Osteoblast (primary cell): ENCODE measurements at regions not wholly inside any gene's neighbourhood (a gene's known extent, or its start where the extent isn't known, plus 50 kb on each side); places are given as distances from the start of the nearest gene placed in this dataset.
"Not testable (repeated sequence)": the region's sequence is repeated elsewhere in the genome, so short reads cannot be mapped to it uniquely, and the experiment has no call there.

ENCODE experiments used
- DNase-seq: peaks from one replicate; pipeline ENCODE4 v3.0.0; 2011; ENCODE audit warnings: low spot score, mixed read lengths; ENCODE audit not compliant: insufficient read length; ENCODE audit errors: missing footprints
- H2AFZ ChIP-seq: 2 replicates; pipeline ENCODE4 v1.6.0; 2011; ENCODE audit warnings: mild to moderate bottlenecking, low read length
- H3K27ac ChIP-seq: 2 replicates; pipeline ENCODE4 v1.5.1; 2011; ENCODE audit warnings: mild to moderate bottlenecking, low read depth, low read length, moderate library complexity
- H3K27me3 ChIP-seq: 2 replicates; pipeline ENCODE4 v1.6.0; 2012; ENCODE audit warnings: mild to moderate bottlenecking, control low read depth, inconsistent platforms, low read length, moderate library complexity; ENCODE audit not compliant: insufficient read depth
- H3K36me3 ChIP-seq: 2 replicates; pipeline ENCODE4 v1.5.1; 2011; ENCODE audit warnings: mild to moderate bottlenecking, low read length, control low read depth, moderate library complexity; ENCODE audit not compliant: insufficient read depth
- H3K4me1 ChIP-seq: 2 replicates; pipeline ENCODE4 v1.5.1; 2011; ENCODE audit warnings: mild to moderate bottlenecking, low read length, control low read depth, moderate library complexity; ENCODE audit not compliant: insufficient read depth
- H3K4me2 ChIP-seq: 2 replicates; pipeline ENCODE4 v1.6.0; 2011; ENCODE audit warnings: mild to moderate bottlenecking, low read length; ENCODE audit not compliant: insufficient read depth
- H3K4me3 ChIP-seq: fragments of 200-600 bp; sonication (generic); 3 replicates; pipeline ENCODE4 v1.5.1; 2012; ENCODE audit warnings: mild to moderate bottlenecking, low read length, inconsistent platforms; ENCODE audit not compliant: insufficient read depth
- H3K79me2 ChIP-seq: 2 replicates; pipeline ENCODE4 v1.6.0; 2012; ENCODE audit warnings: mild to moderate bottlenecking, low read length, control low read depth, inconsistent platforms; ENCODE audit not compliant: insufficient read depth
- H3K9me3 ChIP-seq: 2 replicates; pipeline ENCODE4 v1.5.1; 2011; ENCODE audit warnings: low read depth, low read length, control low read depth
- H4K20me1 ChIP-seq: 2 replicates; pipeline ENCODE4 v1.6.0; 2012; ENCODE audit warnings: mild to moderate bottlenecking, low read length, control low read depth; ENCODE audit not compliant: insufficient read depth
- CTCF ChIP-seq: IDR thresholded peaks from 2 replicates; pipeline ENCODE4 v1.5.1; 2011; ENCODE audit warnings: mild to moderate bottlenecking, low read depth, low read length, moderate library complexity; ENCODE audit errors: extremely low read depth

GRCh38 chr2:107743274-107743673, 83.4 kb upstream of the RGPD4 start:
- TF ChIP-seq CTCF, result no peak
- Histone ChIP-seq H3K79me2 (no peaks in the 10 kb centered on the region), H3K4me3 (no peak overlapping the region), H3K4me2 (no peak overlapping the region), H3K9me3 (no peaks in the 10 kb centered on the region), H3K36me3 (no peaks in the 10 kb centered on the region), H3K4me1 (no peaks in the 10 kb centered on the region), H3K27me3 (no peaks in the 10 kb centered on the region), H4K20me1 (no peaks in the 10 kb centered on the region), H2AFZ (no peak overlapping the region), H3K27ac (no peak overlapping the region)
- no peak for DNase-seq

- H3K4me1 ChIP-seq, result no peaks in the 10 kb centered on the region
- no peak for DNase-seq
- H3K36me3 ChIP-seq, result no peaks in the 10 kb centered on the region
- no peaks in the 10 kb centered on the region for H3K9me3 ChIP-seq
- no peak overlapping the region for H2AFZ ChIP-seq
- H4K20me1 ChIP-seq, result no peaks in the 10 kb centered on the region
- no peak for TF ChIP-seq CTCF
- no peak overlapping the region for H3K4me3 ChIP-seq
- H3K4me2 ChIP-seq, result no peak overlapping the region
- no peaks in the 10 kb centered on the region for H3K79me2 ChIP-seq
- no peaks in the 10 kb centered on the region for H3K27me3 ChIP-seq
- no peak overlapping the region for H3K27ac ChIP-seq
Measured at GRCh38 chr2:107745100-107745499, 81.6 kb upstream of the RGPD4 start.

- DNase-seq, H2AFZ ChIP-seq, H3K9me3 ChIP-seq, H3K4me1 ChIP-seq, H3K4me2 ChIP-seq, H3K27ac ChIP-seq, H3K36me3 ChIP-seq, H3K79me2 ChIP-seq, H3K4me3 ChIP-seq, H4K20me1 ChIP-seq, H3K27me3 ChIP-seq: not testable (repeated sequence)
Measured at GRCh38 chr2:107746552-107747198, 80.0 kb upstream of the RGPD4 start.

GRCh38 chr2:107747199-107747963, 79.3 kb upstream of the RGPD4 start:
- not testable (repeated sequence) for H4K20me1 ChIP-seq, H3K4me2 ChIP-seq, H3K4me3 ChIP-seq, H3K27me3 ChIP-seq, H3K36me3 ChIP-seq, H3K9me3 ChIP-seq, H3K79me2 ChIP-seq, H2AFZ ChIP-seq, H3K4me1 ChIP-seq, H3K27ac ChIP-seq
- DNase-seq, result peak; percentile 18
